ENCODE measurements at regions not wholly inside any gene's neighbourhood (a gene's known extent, or its start where the extent isn't known, plus 50 kb on each side); places are given as distances from the start of the nearest gene placed in this dataset.
"Not testable (repeated sequence)": the region's sequence is repeated elsewhere in the genome, so short reads cannot be mapped to it uniquely, and the experiment has no call there.

DNA sequence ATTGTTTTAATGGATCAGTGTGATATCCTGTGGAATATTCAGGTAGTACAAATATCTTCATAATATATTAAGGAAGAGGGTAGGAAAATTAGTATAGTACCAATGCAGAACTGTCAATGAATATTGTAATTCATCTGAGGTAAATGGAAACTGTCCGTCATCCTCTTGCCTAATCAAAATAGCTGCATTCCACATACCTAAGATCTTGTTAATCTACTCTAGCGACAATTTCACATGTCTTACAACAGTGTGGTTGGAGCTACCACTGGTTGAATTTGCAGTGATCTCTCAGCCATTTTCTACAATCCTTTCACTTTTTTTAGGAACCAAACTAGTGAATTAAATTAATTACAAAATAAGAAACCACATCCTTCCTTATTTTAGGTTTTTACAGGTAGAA lies 117.5 kb downstream of the PCDH18 start:
- CTCF ChIA-PET = interaction anchor here (1.1 kb wide), 1 partner anchor 24 kb away, joined by 3 read pairs; no protein-coding TSS in a partner anchor
- DNase-seq (ENCODE audit: low read depth, low spot score) = no peak
- TF ChIP-seq, protein P1, sequence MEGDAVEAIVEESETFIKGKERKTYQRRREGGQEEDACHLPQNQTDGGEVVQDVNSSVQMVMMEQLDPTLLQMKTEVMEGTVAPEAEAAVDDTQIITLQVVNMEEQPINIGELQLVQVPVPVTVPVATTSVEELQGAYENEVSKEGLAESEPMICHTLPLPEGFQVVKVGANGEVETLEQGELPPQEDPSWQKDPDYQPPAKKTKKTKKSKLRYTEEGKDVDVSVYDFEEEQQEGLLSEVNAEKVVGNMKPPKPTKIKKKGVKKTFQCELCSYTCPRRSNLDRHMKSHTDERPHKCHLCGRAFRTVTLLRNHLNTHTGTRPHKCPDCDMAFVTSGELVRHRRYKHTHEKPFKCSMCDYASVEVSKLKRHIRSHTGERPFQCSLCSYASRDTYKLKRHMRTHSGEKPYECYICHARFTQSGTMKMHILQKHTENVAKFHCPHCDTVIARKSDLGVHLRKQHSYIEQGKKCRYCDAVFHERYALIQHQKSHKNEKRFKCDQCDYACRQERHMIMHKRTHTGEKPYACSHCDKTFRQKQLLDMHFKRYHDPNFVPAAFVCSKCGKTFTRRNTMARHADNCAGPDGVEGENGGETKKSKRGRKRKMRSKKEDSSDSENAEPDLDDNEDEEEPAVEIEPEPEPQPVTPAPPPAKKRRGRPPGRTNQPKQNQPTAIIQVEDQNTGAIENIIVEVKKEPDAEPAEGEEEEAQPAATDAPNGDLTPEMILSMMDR (IDR thresholded peaks at IDR 0.05; ENCODE audit: insufficient read depth, low read length, missing control alignments) = no peak
- POLR2A ChIA-PET = no interaction called here
- H3K4me3 ChIP-seq (ENCODE audit: low read depth, low read length) = no peak overlapping the region

DNA sequence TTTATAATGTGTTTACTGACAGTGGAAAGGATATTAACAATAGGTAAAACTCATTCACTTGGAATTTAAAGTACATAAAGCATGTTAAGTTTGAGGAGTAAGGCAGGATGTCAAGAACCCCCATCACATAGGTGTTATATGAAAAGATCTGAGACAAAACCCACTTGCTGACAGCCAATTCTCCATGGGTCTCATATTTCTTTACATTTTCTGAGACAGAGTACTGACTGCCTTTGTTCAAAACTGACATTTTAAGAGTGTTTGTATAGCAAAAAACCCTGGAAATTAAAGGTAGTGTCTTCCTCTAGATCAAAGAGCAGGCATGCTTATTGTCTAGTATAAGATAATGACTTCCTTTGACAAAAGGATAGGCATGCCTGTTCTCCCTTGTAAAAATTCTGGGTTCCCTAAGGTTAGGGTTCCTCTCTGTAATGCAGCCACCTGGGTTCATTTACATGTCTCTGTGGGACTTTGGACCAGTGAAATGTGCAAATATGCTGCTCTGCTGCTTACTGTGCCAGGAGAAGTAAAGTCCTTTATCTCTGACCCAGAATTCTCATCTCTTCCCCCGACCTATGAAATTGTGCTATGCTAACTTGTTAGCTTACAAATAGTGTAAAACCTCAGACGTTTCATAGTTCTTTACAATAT lies 123.6 kb downstream of the PCDH18 start:
- CTCF ChIA-PET = no interaction called here
- no peak overlapping the region for H3K4me3 ChIP-seq (ENCODE audit: low read depth, low read length)
- POLR2A ChIA-PET = no interaction called here
- DNase-seq (ENCODE audit: low read depth, low spot score) = no peak
- TF ChIP-seq, protein P1 (IDR thresholded peaks at IDR 0.05; ENCODE audit: insufficient read depth, low read length, missing control alignments) = no peak

DNA sequence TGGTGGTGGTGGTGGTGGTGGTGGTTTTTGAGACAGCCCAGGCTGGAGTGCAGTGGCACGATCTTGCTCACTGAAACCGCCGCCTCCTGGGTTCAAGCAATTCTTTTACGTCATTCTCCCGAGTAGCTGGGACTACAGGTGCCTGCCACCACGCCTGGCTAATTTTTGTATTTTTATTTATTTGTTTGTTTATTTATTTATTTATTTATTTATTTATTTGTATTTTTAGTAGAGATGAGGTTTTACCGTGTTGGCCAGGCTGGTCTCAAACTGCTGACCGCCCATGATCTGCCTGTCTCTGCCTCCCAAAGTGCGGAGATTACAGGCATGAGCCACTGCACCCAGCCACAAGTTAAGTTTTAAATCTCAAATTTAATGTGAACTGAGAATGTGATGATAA lies 126.5 kb downstream of the PCDH18 start:
- CTCF ChIA-PET; H3K4me3 ChIP-seq (ENCODE audit: low read depth, low read length); DNase-seq (ENCODE audit: low read depth, low spot score); POLR2A ChIA-PET: not testable (repeated sequence)

DNA sequence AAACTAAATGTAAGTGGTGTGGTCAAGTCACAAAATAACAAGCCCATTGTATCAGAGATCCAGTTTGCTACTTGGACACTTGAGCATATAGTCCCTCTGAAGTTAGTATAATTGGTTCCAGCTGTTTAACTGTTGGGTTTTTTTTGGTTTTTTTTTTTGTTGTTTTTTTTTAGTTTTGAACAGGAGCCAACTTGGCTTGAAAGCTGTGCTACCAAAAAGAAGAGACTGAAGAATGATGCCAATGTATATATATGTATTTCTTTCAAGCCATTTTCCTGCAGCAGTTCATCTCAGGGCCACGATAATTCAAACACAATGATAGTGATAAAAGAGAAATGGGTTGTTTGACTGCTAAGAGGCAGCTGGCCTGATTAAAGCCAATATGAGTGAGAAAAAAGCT lies 138.3 kb downstream of the PCDH18 start:
- H3K4me3 ChIP-seq (ENCODE audit: low read depth, low read length) = no peak overlapping the region
- TF ChIP-seq, protein P1 (IDR thresholded peaks at IDR 0.05; ENCODE audit: insufficient read depth, low read length, missing control alignments) = no peak
- no peak for DNase-seq (ENCODE audit: low read depth, low spot score)
- CTCF ChIA-PET = interaction anchor here (1.5 kb wide), 1 partner anchor 50 kb away, joined by 3 read pairs; no protein-coding TSS in a partner anchor
- POLR2A ChIA-PET = interaction anchor here (0.6 kb wide), 1 partner anchor 10 kb away, joined by 3 read pairs; no protein-coding TSS in a partner anchor

DNA sequence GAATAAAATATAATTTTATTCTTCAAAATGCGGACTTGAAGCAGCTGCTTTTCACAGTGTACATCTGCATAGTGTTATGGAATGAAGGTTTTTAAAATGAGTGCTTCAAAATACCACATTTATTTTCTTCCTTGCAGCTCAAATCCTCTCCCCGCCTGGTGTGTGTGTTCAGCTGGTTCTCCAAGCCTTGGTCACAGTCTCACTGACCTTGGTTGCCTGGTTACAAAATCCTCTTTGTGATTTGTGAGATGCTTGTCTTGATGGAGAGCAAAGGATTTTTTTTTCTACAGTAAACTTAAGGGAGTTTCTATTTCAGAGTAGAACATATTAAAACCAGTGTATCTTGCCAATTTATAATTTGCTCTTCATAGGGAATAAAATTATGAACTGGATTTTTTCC lies 139.2 kb downstream of the PCDH18 start:
- TF ChIP-seq, protein P1 (IDR thresholded peaks at IDR 0.05; ENCODE audit: insufficient read depth, low read length, missing control alignments) = no peak
- POLR2A ChIA-PET = no interaction called here
- CTCF ChIA-PET = no interaction called here
- DNase-seq (ENCODE audit: low read depth, low spot score) = no peak
- H3K4me3 ChIP-seq (ENCODE audit: low read depth, low read length) = no peak overlapping the region

DNA sequence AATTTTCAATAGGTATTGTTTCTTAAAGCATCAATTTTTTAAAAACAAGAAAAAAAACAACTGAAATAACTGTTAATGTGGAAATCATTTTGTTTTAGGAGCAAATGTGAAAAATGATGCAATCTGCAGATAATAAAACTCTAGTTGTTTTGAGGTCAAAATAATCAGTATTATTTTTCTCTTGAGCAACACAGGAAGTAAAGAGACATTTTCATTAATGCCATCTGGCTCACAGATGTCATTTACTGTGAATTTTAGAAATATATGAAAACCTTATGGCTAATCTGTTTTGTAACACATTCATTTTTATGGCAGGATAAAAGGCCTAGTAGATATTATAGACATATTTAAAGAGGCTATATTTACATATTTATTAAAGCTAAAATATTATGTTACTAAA lies 141.6 kb downstream of the PCDH18 start:
- no peak for DNase-seq (ENCODE audit: low read depth, low spot score)
- CTCF ChIA-PET = interaction anchor here (1.3 kb wide), 1 partner anchor 24 kb away, joined by 3 read pairs; no protein-coding TSS in a partner anchor
- POLR2A ChIA-PET = no interaction called here
- TF ChIP-seq, protein P1 (IDR thresholded peaks at IDR 0.05; ENCODE audit: insufficient read depth, low read length, missing control alignments) = no peak
- H3K4me3 ChIP-seq (ENCODE audit: low read depth, low read length) = no peak overlapping the region
